ENCODE measurements at regions not wholly inside any gene's neighbourhood (a gene's known extent, or its start where the extent isn't known, plus 50 kb on each side); places are given as distances from the start of the nearest gene placed in this dataset.

GRCh38 chr16:48047720-48048119 is 108.1 kb downstream of the ABCC12 start:
- H3K4me3 ChIP-seq (ENCODE audit: low read depth, poor library complexity, severe bottlenecking): no peak overlapping the region
- TF ChIP-seq POLR2A (IDR thresholded peaks at IDR 0.05): no peak
- TF ChIP-seq CTCF (IDR thresholded peaks at IDR 0.05): no peak
- WGBS, 2 donors: 22 to 28% methylated on average over 3 of the region's 3 CpGs
- intact Hi-C loops (cut with DNase I; ENCODE audit: low total_unique reads): loop anchor here (5.0 kb wide), 1 partner anchor 125 kb away; no protein-coding TSS in a partner anchor
- DNase-seq (ENCODE audit: low spot score in 2 of 2): peak in 1 of 2 donors; percentile 28

DNA sequence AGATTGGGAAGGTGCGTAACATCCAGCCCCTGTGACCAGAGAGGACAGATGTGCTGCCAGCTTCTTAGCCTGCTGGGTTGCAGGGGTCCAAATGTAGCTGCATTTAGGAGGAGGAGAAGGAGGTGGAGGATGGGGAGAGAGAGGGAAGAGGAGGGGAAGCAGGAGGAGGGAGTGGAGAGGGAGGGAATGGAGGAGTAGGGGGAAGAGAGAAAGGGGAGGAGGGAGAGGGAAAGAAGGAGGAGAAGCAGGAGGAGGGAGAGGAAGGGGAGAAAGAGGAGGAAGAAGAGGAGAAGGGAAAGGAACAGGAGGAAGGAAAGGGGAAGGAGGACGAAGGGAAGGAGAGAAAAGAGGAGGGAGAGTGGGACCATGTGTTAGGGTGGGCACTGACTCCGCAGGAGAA is 108.6 kb downstream of the ABCC12 start:
- DNase-seq (ENCODE audit: low spot score in 2 of 2): peak in 1 of 2 donors; percentile 18
- intact Hi-C loops (cut with DNase I; ENCODE audit: low total_unique reads): loop anchor here (5.0 kb wide), 1 partner anchor 125 kb away; no protein-coding TSS in a partner anchor
- TF ChIP-seq POLR2A (IDR thresholded peaks at IDR 0.05) (no peak), CTCF (IDR thresholded peaks at IDR 0.05) (no peak)
- 54 to 72% methylated on average over 3 of the region's 3 CpGs for WGBS, 2 donors
- no peak overlapping the region for H3K4me3 ChIP-seq (ENCODE audit: low read depth, poor library complexity, severe bottlenecking)

GRCh38 chr16:48044117-48044516 is 111.7 kb downstream of the ABCC12 start:
- H3K4me3 ChIP-seq (ENCODE audit: low read depth, poor library complexity, severe bottlenecking): no peak overlapping the region
- TF ChIP-seq POLR2A (IDR thresholded peaks at IDR 0.05): no peak
- TF ChIP-seq CTCF (IDR thresholded peaks at IDR 0.05): peak in 1 of 3 donors; percentile 25
- WGBS, 2 donors: 94 to 97% methylated on average over 1 of the region's 1 CpG
- intact Hi-C loops (cut with DNase I; ENCODE audit: low total_unique reads): no loop called here
- no peak for DNase-seq (ENCODE audit: low spot score in 2 of 2)

DNA sequence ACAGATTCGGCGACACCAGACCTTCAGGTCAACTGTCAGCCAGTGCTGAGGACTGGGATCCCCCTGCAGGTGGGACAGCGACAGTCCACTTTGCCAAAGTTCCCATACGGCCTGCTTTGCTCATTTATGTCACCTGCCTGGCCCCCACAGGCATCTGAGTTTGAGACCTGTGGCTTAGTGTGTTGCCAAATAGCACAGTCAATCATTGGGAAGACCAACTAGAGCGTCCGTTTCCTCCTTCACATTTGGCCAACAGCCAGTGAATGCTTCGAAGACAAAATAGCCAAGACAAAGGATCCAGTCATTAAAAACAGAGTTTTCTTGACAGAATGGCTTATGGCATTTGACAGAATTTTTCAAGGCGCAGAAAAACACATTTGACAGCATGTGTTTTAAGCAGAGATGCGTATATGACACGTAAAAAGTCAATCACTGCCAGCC is 113.8 kb downstream of the ABCC12 start:
- 48 to 49% methylated on average over 10 of the region's 10 CpGs for whole genome bisulfite sequencing, 2 donors
- intact Hi-C loops (cut with DNase I; ENCODE audit: low total_unique reads): no loop called here

GRCh38 chr16:48035142-48035541 is 120.7 kb downstream of the ABCC12 start:
- no peak overlapping the region for H3K4me3 ChIP-seq (ENCODE audit: low read depth, poor library complexity, severe bottlenecking)
- peak in 1 of 2 donors; percentile 17 for DNase-seq (ENCODE audit: low spot score in 2 of 2)
- 81% methylated on average over 4 of the region's 4 CpGs for WGBS, 2 donors
- intact Hi-C loops (cut with DNase I; ENCODE audit: low total_unique reads): no loop called here
- no peak for TF ChIP-seq POLR2A (IDR thresholded peaks at IDR 0.05)
- no peak for TF ChIP-seq CTCF (IDR thresholded peaks at IDR 0.05)

More for the DNA sequence above, 113.8 kb downstream of the ABCC12 start:
- TF ChIP-seq POLR2A (IDR thresholded peaks at IDR 0.05) (no peak), CTCF (IDR thresholded peaks at IDR 0.05) (no peak)
- no peak for DNase-seq (ENCODE audit: low spot score in 2 of 2)
- no peak overlapping the region for H3K4me3 ChIP-seq (ENCODE audit: low read depth, poor library complexity, severe bottlenecking)

GRCh38 chr16:48030926-48031325 is 124.9 kb downstream of the ABCC12 start:
- DNase-seq (ENCODE audit: low spot score in 2 of 2): no peak
- intact Hi-C loops (cut with DNase I; ENCODE audit: low total_unique reads): no loop called here
- no peak overlapping the region for H3K4me3 ChIP-seq (ENCODE audit: low read depth, poor library complexity, severe bottlenecking)
- 85 to 89% methylated on average over 6 of the region's 6 CpGs for WGBS, 2 donors
- no peak for TF ChIP-seq POLR2A (IDR thresholded peaks at IDR 0.05)
- no peak for TF ChIP-seq CTCF (IDR thresholded peaks at IDR 0.05)
